ENCODE measurements at regions not wholly inside any gene's neighbourhood (a gene's known extent, or its start where the extent isn't known, plus 50 kb on each side); places are given as distances from the start of the nearest gene placed in this dataset.

GRCh38 chr1:218990019-218990418, 183.7 kb upstream of the LYPLAL1 start:
- H3K36me3 Mint-ChIP-seq (ENCODE audit: unreplicated experiment), result no peaks in the 10 kb centered on the region
- no peak overlapping the region for H3K27ac Mint-ChIP-seq (ENCODE audit: unreplicated experiment)
- no peaks in the 10 kb centered on the region for H3K9me3 Mint-ChIP-seq (ENCODE audit: unreplicated experiment)

GRCh38 chr1:218991089-218991488, 182.6 kb upstream of the LYPLAL1 start:
- H3K9me3 Mint-ChIP-seq (ENCODE audit: unreplicated experiment), result no peaks in the 10 kb centered on the region
- no peak overlapping the region for H3K4me3 Mint-ChIP-seq (ENCODE audit: unreplicated experiment)
- no peaks in the 10 kb centered on the region for H3K36me3 Mint-ChIP-seq (ENCODE audit: unreplicated experiment)

More at GRCh38 chr1:218990019-218990418, 183.7 kb upstream of the LYPLAL1 start:
- H3K27me3 Mint-ChIP-seq (ENCODE audit: unreplicated experiment), result peaks cover 2% of the 10 kb centered on the region
- no peaks in the 10 kb centered on the region for H3K4me1 Mint-ChIP-seq (ENCODE audit: low read depth, unreplicated experiment)
- DNase-seq, result no peak
- no peak overlapping the region for H3K4me3 Mint-ChIP-seq (ENCODE audit: unreplicated experiment)
- TF ChIP-seq CTCF (IDR thresholded peaks at IDR 0.05; ENCODE audit: partially characterized antibody, unreplicated experiment), result no peak

GRCh38 chr1:218994615-218995014, 179.1 kb upstream of the LYPLAL1 start:
- Mint-ChIP-seq H3K36me3 (ENCODE audit: unreplicated experiment) (no peaks in the 10 kb centered on the region), H3K27ac (ENCODE audit: unreplicated experiment) (no peak overlapping the region), H3K9me3 (ENCODE audit: unreplicated experiment) (no peaks in the 10 kb centered on the region), H3K27me3 (ENCODE audit: unreplicated experiment) (peaks cover 2% of the 10 kb centered on the region), H3K4me1 (ENCODE audit: low read depth, unreplicated experiment) (no peaks in the 10 kb centered on the region), H3K4me3 (ENCODE audit: unreplicated experiment) (no peak overlapping the region)
- TF ChIP-seq CTCF (IDR thresholded peaks at IDR 0.05; ENCODE audit: partially characterized antibody, unreplicated experiment), result no peak
- DNase-seq, result no peak

More at GRCh38 chr1:218991089-218991488, 182.6 kb upstream of the LYPLAL1 start:
- Mint-ChIP-seq H3K27ac (ENCODE audit: unreplicated experiment) (no peak overlapping the region), H3K4me1 (ENCODE audit: low read depth, unreplicated experiment) (no peaks in the 10 kb centered on the region), H3K27me3 (ENCODE audit: unreplicated experiment) (peaks cover 2% of the 10 kb centered on the region)
- TF ChIP-seq CTCF (IDR thresholded peaks at IDR 0.05; ENCODE audit: partially characterized antibody, unreplicated experiment), result no peak
- DNase-seq, result no peak

GRCh38 chr1:218995091-218995665, 178.5 kb upstream of the LYPLAL1 start:
- no peak for DNase-seq
- Mint-ChIP-seq H3K4me1 (ENCODE audit: low read depth, unreplicated experiment) (no peaks in the 10 kb centered on the region), H3K9me3 (ENCODE audit: unreplicated experiment) (no peaks in the 10 kb centered on the region), H3K27ac (ENCODE audit: unreplicated experiment) (no peak overlapping the region), H3K4me3 (ENCODE audit: unreplicated experiment) (no peak overlapping the region), H3K36me3 (ENCODE audit: unreplicated experiment) (no peaks in the 10 kb centered on the region), H3K27me3 (ENCODE audit: unreplicated experiment) (peaks cover 2% of the 10 kb centered on the region)
- no peak for TF ChIP-seq CTCF (IDR thresholded peaks at IDR 0.05; ENCODE audit: partially characterized antibody, unreplicated experiment)

- Mint-ChIP-seq H3K4me3 (ENCODE audit: unreplicated experiment) (no peak overlapping the region), H3K4me1 (ENCODE audit: low read depth, unreplicated experiment) (no peaks in the 10 kb centered on the region), H3K27ac (ENCODE audit: unreplicated experiment) (no peak overlapping the region), H3K9me3 (ENCODE audit: unreplicated experiment) (no peaks in the 10 kb centered on the region), H3K27me3 (ENCODE audit: unreplicated experiment) (no peaks in the 10 kb centered on the region), H3K36me3 (ENCODE audit: unreplicated experiment) (no peaks in the 10 kb centered on the region)
- DNase-seq, result no peak
- TF ChIP-seq CTCF (IDR thresholded peaks at IDR 0.05; ENCODE audit: partially characterized antibody, unreplicated experiment), result no peak
These were observed 177.3 kb upstream of the LYPLAL1 start for GRCh38 chr1:218996362-218996761.
